GM19025 (cell line): ENCODE measurements at regions not wholly inside any gene's neighbourhood (a gene's known extent, or its start where the extent isn't known, plus 50 kb on each side); places are given as distances from the start of the nearest gene placed in this dataset.
"Not testable (repeated sequence)": the region's sequence is repeated elsewhere in the genome, so short reads cannot be mapped to it uniquely, and the experiment has no call there.

Source experiments
- ATAC-seq: cut with Tn5 transposase; IDR thresholded peaks from one replicate; pipeline ENCODE4 v1.9.1; 2021; ENCODE audit warnings: mild to moderate bottlenecking, low read depth, moderate library complexity; ENCODE audit not compliant: unreplicated experiment

DNA sequence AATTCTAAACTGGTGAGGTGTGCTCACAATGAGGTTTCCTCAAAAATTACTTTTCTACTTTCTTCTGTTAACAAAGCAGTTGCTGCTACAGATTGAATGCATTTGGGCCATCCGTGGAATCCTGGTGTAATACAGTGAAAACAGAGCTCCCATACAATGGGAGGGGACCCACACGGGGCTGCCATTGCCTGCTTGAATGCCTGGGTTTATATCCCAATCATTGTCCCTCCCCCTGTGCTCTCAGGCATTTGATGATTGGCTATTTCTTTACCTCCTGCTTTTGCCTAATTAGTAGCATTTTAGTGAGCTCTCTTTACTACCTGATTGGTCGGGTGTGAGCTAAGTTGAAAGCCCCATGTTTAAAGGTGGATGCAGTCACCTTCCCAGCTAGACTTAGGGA lies 52.9 kb upstream of the CSF1 start:
- not testable (repeated sequence) for ATAC-seq

DNA sequence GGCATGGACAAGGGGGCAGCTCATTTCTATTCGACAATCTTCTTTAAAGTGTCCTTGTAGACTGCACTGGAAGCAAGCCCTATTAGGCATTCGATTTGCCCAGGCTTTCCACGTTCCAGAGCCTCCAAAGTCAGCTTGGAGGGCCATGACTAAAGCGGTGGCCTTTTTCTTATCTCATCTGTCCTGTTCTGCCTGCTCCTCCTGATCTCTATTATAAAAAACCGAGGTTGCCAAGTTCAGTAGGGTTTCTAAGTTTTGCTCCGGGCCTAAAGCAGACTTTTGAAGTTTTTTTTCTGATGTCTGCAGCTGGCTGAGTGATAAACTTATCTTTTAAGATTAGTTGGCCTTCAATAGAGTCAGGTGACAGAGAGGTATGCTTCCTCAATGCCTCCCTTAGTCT lies 54.7 kb upstream of the CSF1 start:
- not testable (repeated sequence) for ATAC-seq

DNA sequence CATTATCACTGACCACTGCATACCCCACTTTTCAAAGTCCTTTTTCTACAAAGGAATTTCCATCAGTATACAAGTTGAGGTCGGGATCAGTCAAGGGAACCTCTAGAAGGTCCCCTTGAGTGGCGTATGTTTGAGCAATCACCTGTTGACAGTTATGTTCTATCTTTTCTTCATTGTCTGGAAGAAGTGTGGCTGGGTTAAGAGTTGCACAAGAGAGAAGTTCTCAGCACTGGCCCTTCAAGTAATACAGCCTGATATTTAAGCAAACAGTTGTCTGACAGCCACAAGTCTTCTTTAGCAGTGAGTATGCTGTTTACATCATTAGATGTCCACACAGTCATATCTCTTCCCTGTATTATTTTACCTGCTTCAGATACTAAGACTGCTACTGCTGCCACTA lies 56.7 kb upstream of the CSF1 start:
- ATAC-seq, result not testable (repeated sequence)

DNA sequence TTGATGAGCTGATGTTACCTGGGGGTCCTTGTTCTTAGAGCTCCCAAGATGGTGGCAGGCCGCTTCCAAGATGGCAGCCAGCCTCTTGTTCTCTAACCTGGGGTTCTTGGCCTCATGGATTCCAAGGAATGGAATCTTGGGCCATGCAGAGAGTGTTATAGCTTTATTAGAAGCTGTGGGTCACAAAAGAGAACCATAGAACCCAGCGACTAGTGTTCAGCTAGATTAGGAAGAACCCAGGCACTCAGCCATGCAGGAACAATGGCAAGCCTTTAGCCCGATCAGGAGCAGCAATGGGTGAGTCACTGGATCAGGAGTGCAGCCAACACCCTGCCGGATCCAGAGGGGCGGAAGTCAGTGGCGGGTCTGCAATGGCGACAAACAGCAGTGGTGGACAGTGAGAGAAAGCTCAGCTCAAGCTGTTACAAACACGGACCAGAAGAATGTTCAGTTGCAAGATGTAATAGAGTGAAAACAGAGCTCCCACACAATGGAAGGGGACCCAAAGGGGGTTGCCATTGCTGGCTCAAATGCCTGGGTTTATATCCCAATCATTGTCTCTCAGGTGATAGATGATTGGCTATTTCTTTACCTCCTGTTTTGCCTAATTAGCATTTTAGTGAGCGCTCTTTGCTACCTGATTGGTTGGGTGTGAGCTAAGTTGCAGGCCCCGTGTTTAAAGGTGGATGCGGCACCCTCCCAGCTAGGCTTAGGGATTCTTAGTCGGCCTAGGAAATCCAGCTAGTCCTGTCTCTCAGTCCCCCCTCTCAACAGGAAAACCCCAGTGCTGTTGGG lies 58.2 kb upstream of the CSF1 start:
- ATAC-seq, result not testable (repeated sequence)

DNA sequence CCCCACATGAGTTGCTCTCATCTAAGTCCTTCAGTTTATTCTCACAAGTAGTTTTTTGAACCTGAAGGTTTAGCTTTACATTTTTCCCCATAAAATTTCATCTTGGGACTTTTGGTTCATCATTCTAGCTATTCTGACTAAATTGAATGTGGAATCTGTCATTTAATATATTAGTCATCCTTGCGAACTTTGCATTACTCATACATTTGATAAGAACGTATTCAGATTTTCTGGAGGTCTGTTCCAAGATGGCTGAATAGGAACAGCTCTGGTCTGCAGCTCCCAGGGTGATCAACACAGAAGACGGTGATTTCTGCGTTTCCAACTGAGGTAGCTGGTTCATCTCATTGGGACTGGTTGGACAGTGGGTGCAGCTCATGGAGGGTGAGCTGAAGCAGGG lies 59.8 kb upstream of the CSF1 start:
- no peak for ATAC-seq

DNA sequence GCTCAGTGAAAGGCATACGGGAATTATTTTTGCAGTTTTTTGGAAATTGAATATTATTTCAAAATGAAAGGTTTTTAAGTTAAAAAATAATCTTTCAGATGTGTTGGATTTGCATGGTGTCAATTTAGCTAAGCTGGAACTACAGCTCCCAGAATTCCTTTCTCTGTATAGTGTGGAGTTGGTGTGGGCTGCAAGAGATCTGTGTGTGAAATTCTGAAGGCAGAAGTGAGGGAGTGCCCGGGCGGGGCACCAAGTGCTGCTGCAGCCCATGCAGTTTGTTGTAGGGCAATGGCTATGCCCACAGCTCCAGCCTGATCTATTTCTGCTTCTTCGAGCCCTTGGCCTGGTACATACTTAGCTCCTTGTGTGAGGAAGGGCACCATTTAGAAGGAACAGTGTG lies 60.5 kb upstream of the CSF1 start:
- ATAC-seq, result no peak

DNA sequence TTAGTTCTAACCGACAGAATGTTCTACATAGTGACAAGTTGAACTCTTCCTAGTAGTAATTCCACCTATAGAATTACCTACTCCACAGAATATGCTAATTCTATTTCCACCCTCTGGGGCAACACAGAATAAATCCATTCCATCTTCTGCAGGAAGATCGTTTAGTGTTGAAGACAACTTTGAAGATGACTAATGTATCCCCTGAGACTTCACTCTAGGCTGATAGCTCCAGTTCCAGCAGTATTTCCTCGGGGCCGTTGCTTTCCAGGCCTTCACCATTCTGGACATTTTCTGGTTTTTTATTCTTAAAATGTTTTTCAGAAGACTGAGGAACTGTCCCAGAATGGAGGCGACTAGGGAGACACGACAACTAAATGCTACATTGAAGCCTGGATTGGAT lies 61.0 kb upstream of the CSF1 start:
- no peak for ATAC-seq

DNA sequence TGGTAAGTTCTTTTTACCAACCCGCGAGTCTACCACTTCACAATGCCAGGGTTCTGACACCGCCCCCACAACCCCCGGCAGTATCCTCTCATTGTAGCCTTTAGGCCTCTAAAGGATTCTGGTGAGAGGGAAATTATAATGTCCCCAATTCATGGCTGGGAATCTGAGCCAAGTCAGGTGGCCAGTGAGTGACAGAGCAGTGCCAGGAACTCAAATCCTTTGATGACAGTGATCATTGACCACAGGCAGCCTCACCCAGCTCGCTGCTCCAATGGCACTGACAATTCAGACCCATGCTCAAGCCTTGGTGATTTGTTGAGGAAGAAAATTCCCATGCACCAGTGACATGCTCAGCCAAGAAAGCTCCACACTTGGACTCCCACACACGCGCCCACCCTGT lies 63.4 kb upstream of the CSF1 start:
- no peak for ATAC-seq

DNA sequence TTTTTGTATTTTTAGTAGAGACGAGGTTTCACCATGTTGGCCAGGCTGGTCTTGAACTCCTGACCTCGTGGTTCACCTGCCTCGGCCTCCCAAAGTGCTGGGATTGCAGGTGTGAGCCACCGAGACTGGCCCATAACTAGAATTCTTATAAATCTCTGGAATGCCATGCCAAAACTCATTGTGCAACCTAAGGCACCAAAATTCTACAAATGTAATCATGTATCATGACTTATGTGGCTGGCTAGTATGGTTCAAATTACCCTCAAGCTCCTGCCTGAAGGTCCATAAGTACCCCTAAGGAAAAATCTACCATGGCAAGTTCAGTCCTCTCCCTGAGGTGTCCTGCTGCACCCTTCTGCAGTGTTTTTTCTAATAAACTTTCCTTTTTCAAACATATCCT lies 63.8 kb upstream of the CSF1 start:
- no peak for ATAC-seq

DNA sequence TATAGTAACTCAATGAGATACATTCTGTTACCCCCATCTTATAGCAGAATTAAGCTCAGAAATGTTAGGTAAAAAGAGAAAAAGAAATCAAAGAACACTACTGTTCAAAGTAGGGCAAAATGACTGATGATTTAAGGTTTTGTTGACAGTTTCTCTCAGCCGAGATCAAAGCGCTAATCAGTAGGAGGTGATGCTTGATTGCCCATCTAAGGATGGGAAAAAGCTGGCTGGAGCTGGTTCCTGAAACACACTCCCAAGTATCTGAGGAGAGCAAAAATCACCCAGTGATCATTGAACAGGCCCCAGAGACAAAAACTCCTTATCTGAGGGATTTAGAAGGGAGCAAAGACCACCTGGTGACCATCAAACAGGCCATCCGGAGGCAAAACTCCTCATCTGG lies 64.5 kb upstream of the CSF1 start:
- ATAC-seq, result no peak

DNA sequence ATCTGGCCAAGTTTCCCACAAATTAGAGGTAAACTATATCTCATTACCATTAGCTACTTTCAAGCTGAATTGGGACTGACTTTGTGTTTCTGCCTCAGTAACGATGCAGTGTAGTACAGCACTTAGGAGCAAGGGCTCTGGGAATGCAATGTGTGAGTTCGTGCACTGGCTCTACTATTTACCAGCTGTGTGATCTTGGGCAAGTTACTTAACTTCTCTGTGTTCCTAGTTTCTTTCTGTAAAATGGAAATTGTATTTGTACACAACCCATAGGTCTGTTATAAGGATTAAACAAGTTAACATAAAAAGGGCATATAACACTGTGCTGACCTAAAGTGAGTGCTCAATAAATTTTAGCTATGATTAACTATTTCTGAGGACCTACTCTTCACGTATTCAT lies 65.0 kb upstream of the CSF1 start:
- no peak for ATAC-seq

DNA sequence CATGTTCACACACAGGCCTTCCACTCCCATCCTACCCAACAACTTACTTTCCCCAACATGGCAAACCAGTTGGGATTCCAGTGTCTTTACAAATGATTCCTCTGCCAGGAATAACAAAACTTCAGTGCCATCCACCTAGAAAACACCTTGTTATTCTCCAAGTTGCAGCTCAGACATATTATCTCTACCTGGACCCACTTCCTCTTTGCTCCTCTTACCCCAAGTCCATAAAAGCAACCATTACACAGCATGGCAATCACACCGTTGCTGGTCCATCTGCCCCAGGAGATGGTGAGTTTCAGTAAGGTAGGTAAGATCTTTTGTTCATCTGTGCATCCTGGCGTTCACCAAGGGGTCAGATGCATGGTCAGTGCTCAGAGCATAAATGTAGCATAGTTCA lies 66.0 kb upstream of the CSF1 start:
- ATAC-seq, result no peak

DNA sequence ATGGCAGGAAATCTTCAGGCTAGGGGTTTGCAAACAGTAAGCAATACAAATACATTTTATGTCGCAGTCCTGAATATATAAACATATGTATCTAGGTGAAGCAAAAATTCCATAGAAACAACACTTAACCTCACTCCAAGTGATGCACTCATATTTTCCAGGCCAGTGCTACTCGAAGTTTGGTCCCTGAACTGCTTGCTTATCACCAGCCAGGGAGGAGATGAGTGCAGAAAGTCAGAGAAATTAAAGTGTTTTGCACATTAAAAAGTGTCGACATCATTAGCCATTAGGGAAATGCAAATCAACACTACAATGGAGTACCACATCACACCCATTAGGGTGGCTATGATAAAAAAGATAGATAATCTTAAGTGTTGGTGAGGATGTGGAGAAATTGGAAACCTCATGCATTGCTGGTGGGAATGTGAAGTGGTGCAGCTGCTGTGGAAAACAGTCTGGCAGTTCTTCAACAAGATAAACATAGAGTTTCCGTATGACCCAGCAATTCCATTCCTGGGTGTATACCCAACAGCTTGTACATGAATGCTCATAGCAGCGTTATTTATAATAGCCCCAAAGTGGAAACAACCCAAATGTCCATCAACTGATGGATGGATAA lies 70.5 kb upstream of the CSF1 start:
- ATAC-seq, result no peak

DNA sequence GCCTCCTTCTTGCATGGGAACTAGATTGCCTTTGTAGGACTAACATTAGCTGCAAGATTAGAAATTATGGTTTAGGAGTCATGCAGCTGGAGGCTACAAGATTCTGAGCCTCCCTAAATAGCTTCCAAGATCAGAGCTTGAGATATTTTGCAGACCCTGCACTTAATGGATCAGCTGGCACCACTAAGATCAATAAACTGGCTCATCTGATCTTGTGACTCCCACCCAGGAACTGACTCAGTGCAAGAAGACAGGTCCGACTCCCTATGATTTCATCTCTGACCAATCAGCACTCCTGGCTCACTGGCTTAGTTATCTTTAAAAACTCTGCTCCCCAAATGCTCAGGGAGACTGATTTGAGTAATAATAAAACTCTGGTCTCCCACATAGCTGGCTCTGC lies 71.4 kb upstream of the CSF1 start:
- ATAC-seq, result not testable (repeated sequence)

DNA sequence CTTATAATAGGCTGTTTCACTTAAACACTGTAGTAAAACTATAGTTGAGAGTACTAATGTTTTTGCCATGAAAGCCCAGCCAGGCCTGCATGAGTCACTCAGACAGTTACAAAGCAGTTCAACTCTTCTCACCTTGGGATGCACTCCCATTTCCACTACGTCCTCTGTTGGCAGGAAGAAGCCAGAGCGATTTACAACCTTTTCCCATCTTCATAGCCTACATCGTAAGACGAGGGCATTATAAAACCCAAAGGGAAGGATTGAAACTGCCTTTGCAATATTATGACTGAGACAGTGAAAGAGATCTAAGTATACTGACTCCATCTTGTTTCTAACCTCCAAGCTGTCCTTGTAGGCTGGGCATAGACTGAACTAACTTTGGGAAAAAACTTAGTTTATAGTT lies 71.8 kb upstream of the CSF1 start:
- no peak for ATAC-seq

DNA sequence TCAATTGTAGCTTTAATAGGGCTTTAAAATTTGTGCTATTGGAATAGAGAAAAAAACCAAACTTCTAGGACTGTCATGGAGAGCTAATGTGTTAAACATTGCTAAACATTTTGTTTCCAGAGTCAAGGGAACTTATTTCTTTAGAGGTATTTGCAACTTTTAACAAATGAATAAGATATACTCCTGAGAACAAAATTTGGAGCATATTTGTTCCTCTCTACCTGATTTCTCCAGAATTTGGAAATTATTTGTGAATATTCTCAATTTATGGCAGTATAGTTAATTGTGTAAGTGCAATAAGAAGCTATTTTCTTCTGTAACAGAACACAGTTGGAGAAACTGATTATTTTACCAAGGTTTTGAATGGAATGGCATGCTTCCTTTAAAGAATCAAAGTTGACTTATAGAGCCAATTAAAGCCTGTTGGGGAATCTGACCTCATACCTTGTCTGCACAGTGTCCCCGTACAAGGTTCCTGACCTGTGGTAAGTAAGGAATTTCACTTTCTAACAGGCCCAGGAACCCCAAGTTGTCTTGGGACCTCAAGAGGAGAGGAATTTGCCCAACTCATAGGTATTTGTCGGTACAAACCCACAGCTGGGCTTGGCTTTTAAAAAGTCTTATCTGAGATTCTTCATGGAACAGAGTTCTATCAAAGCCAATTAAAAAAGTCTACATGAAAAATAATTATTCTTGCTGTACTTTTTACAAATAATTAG lies 72.6 kb upstream of the CSF1 start:
- no peak for ATAC-seq

DNA sequence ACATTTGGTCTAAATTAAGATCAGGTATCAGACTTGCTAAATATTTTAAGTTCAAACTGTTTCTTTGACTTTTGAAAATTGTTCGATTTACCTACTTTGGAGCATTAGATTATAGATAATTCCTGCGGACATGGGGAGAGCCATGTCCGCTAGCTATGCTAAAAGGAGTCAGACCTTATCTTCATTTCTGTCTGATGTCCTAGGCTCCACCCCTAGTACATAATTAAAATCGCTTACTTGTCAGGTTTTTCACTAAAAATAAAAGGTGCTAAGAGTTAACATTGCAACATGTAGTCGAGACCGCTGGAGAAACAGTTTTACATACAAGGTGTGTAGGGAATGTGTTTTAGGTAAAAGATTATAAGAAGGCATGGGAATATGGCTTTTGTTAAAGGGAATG lies 71.9 kb upstream of the EPS8L3 start:
- ATAC-seq, result not testable (repeated sequence)

DNA sequence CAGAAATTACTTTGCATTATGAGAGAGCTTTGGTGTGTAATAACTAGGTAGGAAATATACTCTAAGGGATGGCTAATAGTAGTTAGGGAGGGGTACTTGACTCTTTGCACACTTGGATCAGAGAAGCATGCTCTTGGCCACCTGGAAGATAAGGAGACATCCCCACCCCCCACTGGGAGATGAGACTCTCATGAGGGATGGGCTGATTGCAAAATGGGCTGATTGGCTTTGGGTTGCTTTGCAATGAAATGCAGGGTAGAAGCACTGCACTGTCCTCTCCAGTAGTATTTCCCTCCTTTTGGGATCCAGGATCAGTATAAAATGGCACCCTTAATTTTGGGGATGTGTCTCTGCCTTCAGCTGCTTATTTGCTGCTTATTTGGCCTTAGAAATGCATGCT lies 71.2 kb upstream of the EPS8L3 start:
- no peak for ATAC-seq

DNA sequence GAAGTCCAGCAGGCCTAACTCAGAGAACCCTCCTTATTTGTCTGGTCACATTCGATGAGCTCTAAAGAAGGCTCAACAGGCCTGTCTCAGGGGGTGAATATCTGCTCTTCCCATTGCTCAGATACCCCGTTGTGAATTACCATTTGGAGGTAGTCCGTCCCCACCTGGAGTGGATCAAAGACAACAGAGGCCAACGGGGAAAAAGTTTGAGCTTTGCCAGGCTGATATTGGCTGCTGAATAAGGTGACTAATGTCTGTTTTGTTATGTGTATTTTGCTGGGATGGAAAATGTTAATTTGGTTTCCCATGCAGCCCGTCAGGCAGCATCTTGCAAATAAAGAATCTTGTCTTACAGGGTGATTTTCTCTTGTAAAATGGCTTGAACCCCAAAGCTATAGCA lies 69.2 kb upstream of the EPS8L3 start:
- no peak for ATAC-seq

DNA sequence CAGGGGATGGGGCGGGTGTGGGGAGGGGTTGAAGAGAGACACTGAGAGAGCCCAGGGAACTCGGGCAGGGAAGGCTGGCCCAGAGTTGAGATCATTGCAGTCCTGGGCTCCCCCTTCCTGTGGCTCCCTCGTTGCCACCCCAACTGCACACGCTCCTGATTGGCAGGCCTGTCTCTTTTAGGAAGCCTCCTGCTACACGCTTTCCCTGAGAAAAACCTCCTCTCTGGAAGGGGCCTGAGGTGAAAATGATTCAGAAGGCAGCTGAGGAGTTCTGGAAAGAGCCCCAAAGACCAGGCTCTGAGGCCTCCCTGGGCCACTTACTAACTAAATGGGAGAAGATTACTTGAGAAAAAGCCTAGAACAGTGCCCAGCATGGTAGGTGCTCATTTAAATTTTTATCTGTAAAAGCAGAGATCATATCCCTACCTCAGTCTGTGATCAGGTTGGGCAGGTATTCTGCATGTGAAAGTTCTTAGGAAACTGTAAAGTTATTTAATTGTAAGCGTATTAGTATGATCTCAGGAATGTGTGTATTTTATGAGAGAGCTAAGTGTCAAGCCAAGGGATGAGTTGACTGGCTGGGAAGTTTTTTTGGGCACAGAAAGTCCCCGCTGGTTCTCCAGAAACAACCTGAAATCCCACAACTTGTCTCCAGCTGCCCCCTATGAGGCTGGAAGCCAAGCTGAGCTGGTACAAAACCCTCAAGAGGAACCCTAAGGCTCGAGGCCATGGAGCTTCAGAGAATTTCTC lies 65.2 kb upstream of the EPS8L3 start:
- ATAC-seq, result no peak

DNA sequence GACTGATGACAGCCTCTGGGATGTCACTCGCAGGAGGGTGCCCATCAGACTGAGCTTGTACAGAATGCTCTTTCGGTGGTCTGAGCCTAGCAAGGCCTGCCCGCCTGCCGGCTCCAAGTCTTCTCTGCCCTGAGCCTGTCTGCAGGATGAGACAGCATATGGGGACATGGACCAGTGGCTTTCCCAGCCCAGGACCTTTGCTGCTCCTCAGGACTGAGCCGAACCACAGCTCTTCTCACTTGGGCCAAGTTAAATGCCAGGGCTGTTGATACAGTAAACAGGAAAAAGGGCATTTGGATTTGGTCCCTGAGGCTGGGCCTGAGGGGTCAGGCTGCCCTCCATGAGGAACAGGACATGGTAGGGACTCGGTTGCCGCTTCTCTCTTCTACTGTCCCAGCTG lies 64.3 kb upstream of the EPS8L3 start:
- ATAC-seq, result no peak
